ENCODE measurements at regions not wholly inside any gene's neighbourhood (a gene's known extent, or its start where the extent isn't known, plus 50 kb on each side); places are given as distances from the start of the nearest gene placed in this dataset.

DNA sequence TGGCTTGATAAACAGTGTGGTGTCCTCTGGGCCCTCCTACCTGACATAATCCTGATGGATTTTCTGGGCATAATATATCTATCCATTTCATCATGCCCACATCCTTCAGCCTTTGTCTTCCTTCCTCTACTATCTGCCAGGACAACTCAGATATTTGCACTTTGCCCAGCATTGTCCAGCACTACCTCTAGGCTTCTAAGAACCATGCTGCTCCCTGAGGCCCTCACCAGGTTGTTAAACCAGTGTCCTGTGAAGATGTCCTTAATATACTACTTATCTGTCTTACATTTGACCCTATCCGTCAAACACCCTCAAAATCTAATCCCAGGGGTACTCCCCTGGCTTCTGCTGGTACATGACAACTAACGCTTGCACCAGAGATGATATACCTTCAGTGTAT lies 58.2 kb upstream of the MAML3 start:
- TF ChIP-seq CTCF (conservative IDR thresholded peaks at IDR 0.05 in 1 of 2, IDR thresholded peaks at IDR 0.05 in 1 of 2; ENCODE audit: low read depth in 1 of 2, low read length in 2 of 2) (no peak), EZH2 (IDR thresholded peaks at IDR 0.05; ENCODE audit: low read length, missing control alignments) (no peak)

All from fibroblast of lung (primary cell).